Astrocyte of the cerebellum (primary cell): ENCODE measurements at regions not wholly inside any gene's neighbourhood (a gene's known extent, or its start where the extent isn't known, plus 50 kb on each side); places are given as distances from the start of the nearest gene placed in this dataset.
"Not testable (repeated sequence)": the region's sequence is repeated elsewhere in the genome, so short reads cannot be mapped to it uniquely, and the experiment has no call there.

Experiments
- DNase-seq: peaks from one replicate; pipeline ENCODE4 v3.0.0-alpha.2; 2011; ENCODE audit warnings: low read depth
- H3K4me3 ChIP-seq: 2 replicates; pipeline ENCODE4 v1.5.1; 2011; ENCODE audit warnings: mild to moderate bottlenecking, low read depth, low read length, moderate library complexity
- in situ Hi-C: cut with HindIII; loops from 2 replicates; pipeline ENCODE4 v1.10.0; 2017; ENCODE audit warnings: low sequenced_read_pairs
- TF ChIP-seq, protein P1 (sequence below): IDR thresholded peaks from 2 replicates; pipeline ENCODE4 v1.5.1; 2012; ENCODE audit warnings: low read length, low read depth, moderate library complexity, mild to moderate bottlenecking; ENCODE audit errors: missing control alignments

DNA sequence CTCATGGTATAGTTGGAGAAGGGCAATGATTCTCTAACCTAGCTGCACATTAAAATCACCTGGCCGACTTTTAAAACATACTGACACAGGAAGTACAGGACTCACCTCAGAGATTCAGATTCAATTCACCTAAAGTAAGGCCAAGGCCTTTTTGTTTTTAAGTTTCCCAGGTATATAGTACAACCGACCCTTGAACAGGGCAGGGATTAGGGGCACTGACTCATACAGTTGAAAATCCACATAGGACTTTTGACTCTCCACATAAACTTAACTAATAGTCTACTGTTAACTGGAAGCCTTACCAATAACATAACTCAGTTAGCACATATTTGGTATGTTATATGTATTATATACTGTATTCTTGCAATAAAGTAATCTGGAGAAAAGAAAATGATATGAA, 129.5 kb upstream of the ABI3BP start:
- TF ChIP-seq, protein P1, sequence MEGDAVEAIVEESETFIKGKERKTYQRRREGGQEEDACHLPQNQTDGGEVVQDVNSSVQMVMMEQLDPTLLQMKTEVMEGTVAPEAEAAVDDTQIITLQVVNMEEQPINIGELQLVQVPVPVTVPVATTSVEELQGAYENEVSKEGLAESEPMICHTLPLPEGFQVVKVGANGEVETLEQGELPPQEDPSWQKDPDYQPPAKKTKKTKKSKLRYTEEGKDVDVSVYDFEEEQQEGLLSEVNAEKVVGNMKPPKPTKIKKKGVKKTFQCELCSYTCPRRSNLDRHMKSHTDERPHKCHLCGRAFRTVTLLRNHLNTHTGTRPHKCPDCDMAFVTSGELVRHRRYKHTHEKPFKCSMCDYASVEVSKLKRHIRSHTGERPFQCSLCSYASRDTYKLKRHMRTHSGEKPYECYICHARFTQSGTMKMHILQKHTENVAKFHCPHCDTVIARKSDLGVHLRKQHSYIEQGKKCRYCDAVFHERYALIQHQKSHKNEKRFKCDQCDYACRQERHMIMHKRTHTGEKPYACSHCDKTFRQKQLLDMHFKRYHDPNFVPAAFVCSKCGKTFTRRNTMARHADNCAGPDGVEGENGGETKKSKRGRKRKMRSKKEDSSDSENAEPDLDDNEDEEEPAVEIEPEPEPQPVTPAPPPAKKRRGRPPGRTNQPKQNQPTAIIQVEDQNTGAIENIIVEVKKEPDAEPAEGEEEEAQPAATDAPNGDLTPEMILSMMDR = no peak
- in situ Hi-C loops = no loop called here

DNA sequence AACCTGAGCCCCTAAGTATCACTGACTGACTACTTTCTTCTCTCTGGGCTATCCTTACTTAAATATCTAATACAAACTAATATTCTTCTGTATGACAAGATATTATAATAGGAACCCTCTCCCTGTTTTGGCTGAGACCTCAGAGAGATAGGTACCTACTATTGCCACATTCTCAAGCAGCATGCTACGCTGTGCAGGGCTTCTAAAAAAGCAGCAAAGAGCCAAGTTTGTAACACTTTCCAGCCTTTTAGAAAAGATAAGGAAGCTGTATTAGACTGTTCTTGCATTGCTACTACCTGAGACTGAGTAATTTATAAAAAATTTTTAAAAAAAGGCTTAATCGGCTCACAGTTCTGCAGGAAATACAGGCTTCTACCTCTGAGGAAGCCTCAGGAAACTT, 126.8 kb upstream of the ABI3BP start:
- no peak for DNase-seq
- no peak overlapping the region for H3K4me3 ChIP-seq
- in situ Hi-C loops = no loop called here
- TF ChIP-seq, protein P1 = no peak

More for the DNA sequence above, 129.5 kb upstream of the ABI3BP start:
- H3K4me3 ChIP-seq = no peak overlapping the region
- DNase-seq = no peak

DNA sequence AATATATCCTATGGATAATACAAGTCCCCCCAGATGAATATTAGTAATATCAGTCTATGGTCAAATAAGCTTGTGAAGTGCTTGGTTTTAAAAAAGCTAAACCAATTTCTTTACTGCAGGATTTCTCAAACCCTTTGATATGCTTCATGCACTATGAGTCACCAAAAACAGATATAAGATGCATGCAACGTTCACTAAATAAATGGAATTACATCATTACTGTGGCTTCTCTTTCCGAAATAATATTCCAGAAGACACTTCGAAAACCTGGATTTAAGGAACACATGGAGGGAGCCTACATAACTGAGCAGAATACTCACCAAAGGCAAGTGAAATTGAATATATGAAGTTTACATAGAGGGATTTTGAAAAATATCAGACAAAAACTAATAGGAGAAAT, 126.3 kb upstream of the ABI3BP start:
- no peak overlapping the region for H3K4me3 ChIP-seq
- DNase-seq = no peak
- TF ChIP-seq, protein P1 = no peak
- in situ Hi-C loops = no loop called here

DNA sequence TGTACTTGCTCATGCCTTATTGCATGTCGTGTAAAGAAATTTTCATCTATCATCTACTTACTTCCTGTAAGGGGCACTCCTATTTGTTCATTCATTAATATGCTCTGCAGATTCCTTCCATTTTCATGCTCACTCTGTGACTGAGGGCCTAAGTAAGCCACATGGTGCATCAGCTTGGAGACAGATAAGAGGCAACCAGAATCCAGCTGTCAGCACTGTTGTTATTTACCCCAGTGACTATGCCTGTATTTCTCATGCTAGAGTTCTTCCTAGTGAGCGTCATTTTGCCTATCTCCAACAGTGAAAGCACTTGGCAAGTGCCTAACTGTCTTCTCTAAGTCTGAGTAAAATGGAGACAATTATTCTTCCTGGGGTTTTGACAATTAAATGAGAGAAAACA, 124.8 kb upstream of the ABI3BP start:
- in situ Hi-C loops = no loop called here
- no peak for DNase-seq
- no peak overlapping the region for H3K4me3 ChIP-seq
- TF ChIP-seq, protein P1 = no peak

DNA sequence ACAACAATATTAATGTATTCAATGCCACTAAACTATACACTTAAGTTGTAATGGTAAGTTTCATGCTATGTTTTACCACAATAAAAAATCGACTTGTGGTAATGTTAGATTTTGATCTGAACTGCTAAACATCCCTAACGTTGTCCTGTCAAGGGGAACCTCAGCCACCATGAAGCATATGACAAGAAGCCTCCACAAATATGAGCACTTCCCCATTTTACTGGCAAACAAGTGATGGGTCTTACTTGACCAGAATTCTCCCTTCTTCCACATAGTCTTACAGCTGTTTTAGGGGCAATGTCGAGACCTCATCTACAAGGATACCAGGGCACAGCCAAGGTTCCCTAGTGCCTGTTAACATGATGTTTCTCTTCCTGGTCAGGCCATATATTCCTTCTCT, 124.2 kb upstream of the ABI3BP start:
- DNase-seq = no peak
- in situ Hi-C loops = no loop called here
- TF ChIP-seq, protein P1 = no peak
- no peak overlapping the region for H3K4me3 ChIP-seq

DNA sequence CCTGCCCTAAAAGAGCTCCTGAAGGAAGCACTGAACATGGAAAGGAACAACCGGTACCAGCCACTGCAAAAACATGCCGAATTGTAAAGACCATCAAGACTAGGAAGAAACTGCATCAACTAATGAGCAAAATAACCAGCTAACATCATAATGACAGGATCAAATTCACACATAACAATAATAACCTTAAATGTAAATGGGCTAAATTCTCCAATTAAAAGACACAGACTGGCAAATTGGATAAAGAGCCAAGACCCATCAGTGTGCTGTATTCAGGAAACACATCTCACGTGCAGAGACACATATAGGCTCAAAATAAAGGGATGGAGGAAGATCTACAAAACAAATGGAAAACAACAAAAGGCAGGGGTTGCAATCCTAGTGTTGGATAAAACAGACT, 117.1 kb upstream of the ABI3BP start:
- in situ Hi-C loops, DNase-seq, H3K4me3 ChIP-seq: not testable (repeated sequence)

DNA sequence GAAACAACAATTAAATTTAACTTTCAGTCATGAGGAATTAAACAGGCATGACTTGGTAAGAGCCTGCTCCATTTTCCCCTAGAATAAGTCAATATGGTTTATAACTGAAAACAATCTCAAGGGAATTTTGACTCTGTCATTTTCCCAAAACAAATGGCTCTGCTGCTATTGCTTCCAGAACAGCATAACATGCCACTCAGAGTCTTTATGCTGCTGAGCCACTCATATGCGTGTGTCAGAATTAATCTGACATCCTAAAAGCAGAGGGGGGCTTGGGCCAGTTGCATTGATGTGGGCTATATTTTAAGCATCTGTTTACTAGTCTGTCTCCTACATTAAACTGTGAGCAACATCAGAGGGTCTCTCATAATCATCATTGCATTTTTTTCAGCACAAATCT, 111.1 kb upstream of the ABI3BP start:
- no peak overlapping the region for H3K4me3 ChIP-seq
- DNase-seq = no peak
- in situ Hi-C loops = no loop called here
- TF ChIP-seq, protein P1 = no peak
